OCI-M2 (cell line): ENCODE measurements at regions not wholly inside any gene's neighbourhood (a gene's known extent, or its start where the extent isn't known, plus 50 kb on each side); places are given as distances from the start of the nearest gene placed in this dataset.
"Not testable (repeated sequence)": the region's sequence is repeated elsewhere in the genome, so short reads cannot be mapped to it uniquely, and the experiment has no call there.

ENCODE experiments used
- DNase-seq: peaks from one replicate; lab custom pipeline; 2025; ENCODE audit not compliant: unreplicated experiment; lab: John Stamatoyannopoulos, UW

DNA sequence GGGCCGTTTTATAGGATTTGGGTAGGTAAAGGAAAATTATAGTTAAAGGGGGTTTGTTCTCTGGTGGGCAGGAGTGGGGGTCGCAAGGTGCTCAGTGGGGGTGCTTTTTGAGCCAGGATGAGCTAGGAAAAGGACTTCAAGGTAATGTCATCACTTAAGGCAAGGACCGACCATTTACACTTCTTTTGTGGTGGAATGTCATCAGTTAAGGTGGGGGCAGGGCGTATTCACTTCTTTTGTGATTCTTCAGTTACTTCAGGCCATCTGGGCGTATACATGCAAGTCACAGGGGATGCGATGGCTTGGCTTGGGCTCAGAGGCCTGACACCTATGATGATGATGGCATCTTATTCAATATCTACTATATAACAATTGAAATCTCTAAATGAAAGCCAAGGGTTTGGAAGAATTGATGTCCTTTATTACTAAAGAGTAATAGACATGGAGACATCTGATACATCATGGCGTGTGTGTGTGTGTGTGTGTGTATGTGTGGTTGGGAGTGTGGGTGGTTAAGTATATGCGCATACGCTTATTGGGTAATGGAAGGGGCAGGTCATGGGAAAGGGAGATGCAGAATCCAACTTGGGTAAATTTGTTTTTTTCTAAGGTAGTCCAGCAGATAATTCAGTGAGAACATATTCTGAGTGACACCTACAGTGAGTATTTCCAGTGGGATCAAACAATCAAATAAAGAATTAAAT is 236.9 kb upstream of the DUSP10 start:
- not testable (repeated sequence) for DNase-seq

DNA sequence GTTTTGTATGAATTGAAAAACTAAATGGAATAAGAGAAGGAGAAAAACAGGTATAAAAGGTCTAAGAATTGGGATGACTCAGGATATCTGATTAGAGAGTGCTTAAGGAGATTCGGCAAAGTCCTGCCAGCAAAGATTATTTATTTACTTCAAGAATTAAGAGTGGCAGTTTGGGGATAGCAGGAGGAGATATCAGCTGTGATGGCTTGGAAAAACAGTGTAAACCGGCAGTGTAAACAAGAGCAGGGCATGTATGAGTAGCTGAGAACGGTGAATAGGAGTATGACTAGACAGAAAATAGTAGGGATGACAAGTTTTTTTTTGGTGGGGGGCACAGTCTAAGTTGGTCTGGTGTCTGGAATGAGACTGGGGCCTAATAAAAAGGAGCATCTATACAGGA is 231.9 kb upstream of the DUSP10 start:
- DNase-seq: not testable (repeated sequence)

DNA sequence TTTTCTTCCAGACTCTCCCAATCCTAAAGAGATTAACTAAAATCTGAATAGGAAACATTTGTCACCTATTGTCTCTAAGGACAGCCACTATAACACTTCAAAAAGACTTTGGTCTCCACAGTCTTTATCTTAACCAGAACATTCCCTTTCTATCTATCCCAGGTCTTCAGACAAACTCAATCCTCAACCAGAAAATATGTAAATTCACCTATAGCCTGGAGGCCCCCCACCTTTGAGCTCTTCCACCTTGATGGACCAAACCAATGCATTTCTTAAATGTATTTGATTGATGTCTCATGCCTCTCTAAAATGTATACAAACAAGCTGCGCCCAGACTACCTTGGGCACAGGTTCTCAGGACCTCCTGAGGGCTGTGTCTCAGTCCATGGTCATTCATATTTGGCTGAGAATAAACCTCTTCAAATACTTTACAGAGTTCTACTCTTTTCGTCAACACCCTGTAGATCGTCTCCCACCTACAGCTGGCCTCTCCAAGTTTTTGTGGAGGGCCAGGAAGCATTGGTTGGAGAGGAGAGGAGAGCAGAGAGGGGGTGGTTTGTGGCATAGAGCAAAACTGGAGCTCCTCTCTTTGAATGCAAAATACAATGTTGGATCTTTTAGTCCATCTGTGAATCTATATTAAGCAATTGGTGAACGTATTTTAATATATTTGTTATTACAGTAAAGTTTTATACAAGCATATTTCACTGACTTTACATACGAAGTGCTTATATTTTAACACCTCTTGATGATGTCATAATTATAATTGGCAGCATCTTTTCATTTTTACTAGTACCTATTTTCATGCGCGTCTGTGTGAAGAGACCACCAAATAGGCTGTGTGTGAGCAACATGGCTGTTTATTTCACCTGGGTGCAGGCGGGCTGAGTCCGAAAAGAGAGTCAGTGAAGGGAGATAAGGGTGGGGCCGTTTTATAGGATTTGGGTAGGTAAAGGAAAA is 230.7 kb upstream of the DUSP10 start:
- DNase-seq: no peak

DNA sequence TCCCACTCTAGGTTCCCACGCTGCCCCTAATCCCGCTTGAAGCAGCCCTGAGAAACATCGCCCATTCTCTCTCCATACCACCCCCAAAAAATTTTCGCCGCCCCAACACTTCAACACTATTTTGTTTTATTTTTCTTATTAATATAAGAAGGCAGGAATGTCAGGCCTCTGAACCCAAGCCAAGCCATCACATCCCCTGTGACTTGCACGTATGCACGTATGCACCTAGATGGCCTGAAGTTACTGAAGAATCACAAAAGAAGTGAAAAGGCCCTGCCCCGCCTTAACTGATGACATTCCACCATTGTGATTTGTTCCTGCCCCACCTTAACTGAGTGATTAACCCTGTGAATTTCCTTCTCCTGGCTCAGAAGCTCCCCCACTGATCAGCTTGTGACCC is 229.1 kb upstream of the DUSP10 start:
- not testable (repeated sequence) for DNase-seq

DNA sequence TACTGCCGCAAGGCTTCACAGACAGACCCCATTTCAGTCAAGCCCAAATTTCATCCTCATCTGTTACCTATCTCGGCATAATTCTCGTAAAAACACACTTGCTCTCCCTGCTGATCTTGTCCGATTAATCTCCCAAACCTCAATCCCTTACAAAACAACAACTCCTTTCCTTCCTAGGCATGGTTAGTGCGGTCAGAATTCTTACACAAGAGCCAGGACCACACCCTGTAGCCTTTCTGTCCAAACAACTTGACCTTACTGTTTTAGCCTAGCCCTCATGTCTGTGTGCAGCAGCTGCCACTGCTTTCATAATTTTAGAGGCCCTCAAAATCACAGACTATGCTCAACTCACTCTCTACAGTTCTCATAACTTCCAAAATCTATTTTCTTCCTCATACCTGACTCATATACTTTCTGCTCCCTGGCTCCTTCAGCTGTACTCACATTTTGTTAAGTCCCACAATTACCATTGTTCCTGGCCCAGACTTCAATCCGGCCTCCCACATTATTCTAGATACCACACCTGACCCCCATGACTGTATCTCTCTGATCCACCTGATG is 227.5 kb upstream of the DUSP10 start:
- DNase-seq: not testable (repeated sequence)

DNA sequence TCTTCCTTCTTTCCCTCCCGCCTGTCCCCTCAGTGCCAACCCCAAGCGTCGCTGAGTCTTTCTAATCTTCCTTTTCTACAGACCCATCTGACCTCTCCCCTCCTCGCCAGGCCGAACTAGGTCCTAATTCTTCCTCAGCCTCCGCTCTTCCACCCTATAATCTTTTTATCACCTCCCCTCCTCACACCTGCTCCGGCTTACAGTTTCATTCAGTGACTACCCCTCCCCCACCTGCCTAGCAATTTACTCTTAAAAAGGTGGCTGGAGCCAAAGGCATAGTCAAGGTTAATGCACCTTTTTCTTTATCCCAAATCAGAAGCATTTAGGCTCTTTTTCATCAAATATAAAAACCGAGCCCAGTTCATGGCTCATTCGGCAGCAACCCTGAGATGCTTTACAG is 225.6 kb upstream of the DUSP10 start:
- not testable (repeated sequence) for DNase-seq

DNA sequence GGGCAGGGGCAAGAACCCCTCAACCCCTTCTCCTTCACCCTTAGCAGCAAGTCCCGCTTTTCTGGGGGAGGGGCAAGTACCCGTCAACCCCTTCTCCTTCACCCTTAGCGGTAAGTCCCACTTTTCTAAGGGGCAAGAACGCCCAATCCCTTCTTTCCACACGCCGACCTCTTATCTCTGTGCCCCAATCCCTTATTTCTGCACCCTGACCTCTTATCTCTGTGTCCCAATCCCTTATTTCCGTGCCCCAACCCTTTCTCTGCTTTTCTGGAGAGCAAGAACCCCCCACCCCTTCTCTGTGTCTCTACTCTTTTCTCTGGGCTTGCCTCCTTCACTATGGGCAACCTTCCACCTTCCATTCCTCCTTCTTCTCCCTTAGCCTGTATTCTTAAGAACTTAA is 225.0 kb upstream of the DUSP10 start:
- not testable (repeated sequence) for DNase-seq

DNA sequence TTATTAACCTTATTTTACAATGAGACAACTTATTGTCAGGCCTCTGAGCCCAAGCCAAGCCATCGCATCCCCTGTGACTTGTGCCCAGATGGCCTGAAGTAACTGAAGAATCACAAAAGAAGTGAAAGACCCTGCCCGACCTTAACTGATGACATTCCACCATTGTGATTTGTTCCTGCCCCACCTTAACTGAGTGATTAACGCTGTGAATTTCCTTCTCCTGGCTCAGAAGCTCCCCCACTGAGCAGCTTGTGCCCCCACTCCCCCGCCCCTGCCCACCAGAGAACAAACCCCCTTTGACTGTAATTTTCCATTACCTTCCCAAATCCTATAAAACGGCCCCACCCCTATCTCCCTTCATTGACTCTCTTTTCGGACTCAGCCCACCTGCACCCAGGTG is 224.0 kb upstream of the DUSP10 start:
- not testable (repeated sequence) for DNase-seq

DNA sequence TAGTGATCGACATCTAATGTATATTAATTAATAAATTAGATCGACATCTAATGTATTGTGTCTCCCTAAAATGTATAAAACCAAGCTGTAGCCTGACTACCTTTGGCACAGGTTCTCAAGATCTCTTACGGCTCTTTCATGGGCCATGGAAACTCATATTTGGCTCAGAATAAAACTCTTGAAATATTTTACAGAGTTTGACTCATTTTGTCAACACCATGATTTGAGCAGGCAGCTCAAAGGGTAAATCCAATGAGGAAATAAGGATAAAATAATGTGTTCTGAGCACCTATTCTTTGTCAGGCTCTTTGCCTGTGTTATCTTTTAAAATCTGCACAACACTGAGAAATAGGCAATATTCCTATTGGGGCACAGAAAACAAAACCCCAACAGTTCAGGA is 223.4 kb upstream of the DUSP10 start:
- no peak for DNase-seq

DNA sequence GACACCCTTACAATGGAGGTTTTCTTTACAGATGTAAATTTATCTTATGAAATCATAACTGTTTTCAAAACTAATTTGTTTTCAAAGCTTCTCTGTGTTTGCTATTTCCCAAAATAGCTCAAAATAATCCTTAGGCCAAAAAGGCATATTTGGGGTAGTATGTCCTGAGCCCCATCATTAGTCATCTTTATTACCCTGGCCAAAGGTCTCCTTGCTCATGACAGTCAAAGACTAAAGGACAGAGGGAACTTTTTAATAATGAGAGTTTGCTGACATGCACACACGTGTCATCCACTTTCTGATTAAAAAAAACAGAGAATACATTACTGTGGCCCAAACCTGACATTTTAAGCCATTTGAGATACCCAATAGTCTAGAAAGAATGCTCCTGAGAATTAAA is 221.9 kb upstream of the DUSP10 start:
- no peak for DNase-seq

DNA sequence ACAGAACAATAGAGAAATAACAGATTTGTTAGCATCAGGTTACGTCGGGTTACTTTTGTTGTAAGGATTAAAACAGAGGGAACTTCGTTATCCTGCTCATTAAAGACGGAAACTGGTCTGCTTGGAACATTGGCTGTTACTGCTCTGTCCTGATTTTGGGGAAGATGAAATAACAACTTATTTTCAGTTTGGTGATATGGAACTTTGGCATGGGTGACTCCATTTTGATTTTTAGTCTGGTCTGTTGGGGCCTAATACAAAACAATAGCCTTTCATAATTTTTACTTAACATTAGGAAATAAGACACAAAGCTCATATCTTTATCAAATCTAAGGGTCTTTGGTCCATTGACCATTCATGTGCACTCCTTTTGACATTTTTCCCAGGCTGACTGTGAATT is 220.5 kb upstream of the DUSP10 start:
- DNase-seq: no peak

DNA sequence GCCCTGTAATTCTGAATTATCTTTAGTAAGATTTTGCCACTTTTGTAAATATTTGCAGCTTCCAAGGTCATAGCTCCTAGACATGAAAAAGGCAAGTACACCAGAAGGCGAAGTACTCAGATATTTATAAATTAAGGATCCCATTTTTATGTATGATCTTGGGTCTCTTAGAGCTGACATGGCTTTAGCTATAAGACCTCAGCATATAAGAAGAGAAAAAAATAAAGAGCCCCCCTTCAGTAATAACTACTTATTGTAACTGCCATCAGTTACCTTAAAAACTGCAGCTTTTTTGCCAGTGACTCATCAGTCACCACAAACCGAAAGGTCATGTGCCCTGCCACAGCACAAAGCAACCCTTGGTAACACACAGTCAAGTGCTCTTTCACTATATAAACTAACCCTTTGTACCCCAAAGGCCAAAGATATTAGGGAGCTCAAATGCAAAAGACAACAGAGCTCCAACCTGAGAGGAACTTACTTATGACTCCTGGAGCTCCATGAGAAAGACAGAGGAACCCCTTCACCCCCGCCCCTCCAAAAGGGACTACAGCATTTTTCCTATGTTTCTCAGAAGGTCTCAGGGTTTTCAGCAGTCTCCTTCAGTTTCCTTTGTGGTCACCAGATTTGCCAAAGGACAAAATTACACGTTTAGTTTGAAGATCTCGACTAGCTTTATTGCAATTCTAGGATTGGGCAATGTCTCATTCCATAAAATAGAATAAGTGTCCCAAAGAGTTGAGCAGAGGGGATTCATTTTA is 219.8 kb upstream of the DUSP10 start:
- DNase-seq: no peak

DNA sequence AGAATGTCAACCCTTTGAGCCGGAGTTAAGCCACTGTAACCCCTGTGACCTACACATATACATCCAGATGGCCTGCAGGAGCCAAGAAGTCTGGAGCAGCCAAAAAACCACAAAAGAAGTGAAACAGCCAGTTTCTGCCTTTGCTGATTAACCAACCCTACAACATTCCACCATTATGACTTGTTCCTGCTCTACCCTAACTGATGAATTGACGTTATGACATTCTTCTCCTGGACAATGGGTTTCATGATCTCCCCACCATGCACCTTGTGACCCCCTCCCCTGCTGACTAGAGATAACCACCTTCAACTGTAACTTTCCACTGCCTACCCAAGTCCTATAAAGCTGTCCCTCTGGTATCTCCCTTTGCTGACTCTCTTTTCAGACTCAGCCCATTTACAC is 216.3 kb upstream of the DUSP10 start:
- peak; percentile 15 for DNase-seq

DNA sequence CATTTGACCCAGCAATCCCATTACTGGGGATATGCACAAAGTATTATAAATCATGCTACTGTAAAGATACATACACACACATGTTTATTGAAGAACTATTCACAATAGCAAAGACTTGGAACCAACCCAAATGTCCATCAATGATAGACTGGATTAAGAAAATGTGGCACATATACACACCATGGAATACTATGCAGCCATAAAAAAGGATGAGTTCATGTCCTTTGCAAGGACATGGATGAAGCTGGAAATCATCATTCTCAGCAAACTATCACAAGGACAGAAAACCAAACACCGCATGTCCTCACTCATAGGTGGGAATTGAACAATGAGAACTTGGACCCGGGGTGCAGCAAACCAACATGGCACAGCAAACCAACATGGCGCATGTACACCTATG is 215.5 kb upstream of the DUSP10 start:
- not testable (repeated sequence) for DNase-seq

DNA sequence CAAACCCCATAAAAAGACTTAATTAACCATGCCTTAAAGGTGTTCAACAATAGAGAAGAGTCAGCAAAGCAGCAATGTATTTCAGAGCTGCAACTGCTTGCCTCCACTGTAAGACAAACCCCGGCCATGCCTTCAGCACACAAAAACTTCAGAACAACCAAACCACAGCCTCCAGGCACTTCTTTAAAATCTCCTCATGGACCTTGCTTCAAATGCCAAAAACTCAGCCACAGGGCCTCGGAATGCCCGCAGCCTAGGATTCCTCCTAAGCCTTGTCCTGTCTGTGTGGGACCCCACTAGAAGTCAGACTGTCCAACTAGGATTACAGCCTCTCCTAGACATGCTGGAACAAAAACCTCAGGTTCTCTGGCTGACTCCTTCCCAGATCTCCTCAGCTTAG is 208.1 kb upstream of the DUSP10 start:
- no peak for DNase-seq

DNA sequence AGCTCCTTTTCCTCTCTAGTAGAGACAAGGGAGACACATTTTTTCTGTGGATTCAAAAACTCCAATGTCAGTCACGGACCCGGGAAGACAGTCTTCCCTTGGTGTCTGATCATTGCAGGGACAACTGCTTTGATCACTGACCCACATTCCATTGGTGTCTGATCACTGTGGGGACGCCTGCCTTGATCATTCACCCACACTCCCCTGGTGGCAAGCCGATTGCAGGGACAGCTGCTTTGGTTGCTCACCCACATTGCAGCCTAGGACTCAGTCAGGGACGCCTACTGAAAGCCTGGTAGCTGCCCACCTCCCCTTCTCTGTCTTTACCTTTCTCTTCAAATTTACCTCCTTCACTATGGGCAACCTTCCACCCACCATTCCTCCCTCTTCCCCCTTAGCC is 206.6 kb upstream of the DUSP10 start:
- DNase-seq: no peak

DNA sequence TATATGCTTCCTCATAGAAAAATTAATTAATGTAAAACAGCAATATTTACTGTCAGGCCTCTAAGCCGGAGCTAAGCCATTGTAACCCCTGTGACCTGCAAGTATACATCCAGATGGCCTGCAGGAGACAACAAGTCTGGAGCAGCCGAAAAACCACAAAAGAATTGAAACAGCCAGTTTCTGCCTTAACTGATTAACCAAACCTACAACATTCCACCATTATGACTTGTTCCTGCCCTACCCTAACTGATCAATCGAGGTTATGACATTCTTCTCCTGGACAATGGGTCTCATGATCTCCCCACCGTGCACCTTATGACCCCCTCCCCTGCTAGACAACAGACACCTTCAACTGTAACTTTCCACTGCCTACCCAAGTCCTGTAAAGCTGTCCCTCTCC is 205.8 kb upstream of the DUSP10 start:
- DNase-seq: no peak

DNA sequence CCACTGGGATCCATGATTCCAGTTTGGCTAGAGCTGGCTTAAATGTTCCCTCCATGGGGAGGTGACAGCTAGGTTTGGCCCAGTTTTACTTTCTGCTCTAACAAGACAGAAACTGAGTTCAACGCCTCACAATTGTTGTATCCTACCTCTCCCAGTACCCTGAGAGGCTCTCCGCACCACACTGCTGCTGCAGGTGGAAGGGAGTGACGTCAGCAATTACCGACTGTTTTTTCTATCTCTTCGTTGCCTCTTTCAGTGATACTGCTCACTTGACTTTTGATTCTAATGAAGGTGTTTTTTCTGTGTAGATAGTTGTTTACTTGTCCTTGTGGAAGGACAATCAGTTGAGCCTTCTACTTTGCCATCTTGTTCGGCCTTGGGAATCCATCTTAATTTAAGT is 204.9 kb upstream of the DUSP10 start:
- no peak for DNase-seq

DNA sequence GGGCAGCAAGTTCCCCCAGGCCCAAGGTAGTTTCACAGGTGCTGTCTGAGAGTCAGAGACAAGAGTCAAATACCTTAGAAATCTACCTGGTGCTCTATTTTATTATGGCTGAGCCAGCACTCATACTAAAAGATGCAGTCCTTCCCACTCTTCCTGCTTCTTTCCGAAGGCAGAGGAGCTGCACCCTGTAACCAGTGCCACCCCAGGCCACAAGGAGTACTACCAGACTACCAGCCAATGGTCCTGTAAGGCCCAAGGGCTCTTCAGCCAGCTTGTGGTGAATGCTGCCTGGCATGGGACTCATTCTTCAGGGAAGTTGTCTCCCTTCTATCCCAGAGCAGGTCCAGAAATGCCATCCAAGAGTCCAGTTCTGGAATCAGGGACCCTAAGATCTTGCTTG is 203.8 kb upstream of the DUSP10 start:
- no peak for DNase-seq

DNA sequence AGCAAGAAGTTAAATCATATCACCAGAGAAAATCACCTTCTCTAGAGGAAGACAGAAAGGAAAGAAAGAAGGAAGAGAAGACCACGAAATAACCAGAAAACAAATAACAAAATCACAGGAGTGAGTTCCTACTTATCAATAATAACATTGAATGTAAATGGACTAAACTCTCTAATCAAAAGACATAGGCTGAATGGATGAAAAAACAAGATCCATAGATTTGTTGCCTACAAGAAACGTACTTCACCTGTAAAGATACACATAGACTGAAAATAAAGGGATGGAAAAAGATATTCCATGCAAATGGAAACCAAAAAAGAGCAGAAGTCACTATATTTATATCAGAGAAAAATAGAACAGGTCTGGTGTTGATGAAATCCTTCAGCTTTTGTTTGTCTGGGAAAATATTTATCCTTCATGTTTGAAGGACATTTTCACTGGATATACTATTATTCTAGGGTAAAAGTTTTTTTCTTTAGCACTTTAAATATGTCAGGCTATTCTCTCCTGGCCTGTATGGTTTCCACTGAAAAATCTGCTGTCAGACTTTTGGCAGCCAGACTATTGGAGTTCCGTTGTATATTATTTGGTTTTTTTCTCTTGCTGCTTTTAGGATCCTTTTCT is 202.5 kb upstream of the DUSP10 start:
- DNase-seq: no peak

DNA sequence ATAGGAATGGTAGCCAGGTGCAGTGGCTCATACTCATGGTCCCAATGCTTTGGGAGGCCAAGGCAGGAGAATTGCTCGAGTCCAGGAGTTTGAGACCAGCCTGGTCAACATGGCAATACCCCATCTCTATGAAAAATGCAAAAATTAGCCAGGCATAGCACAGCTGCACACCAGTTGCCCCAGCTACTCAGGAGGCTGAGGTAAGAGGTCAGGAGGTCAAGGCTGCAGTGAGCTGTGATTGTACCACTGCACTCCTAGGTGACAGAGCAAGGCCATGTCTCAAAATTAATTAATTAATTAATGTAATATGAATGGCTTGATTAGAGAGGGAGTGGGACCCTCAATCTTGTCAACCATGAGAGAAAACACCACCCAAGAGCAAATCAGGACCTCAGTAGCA is 198.7 kb upstream of the DUSP10 start:
- no peak for DNase-seq
